HCT116 (cell line): ENCODE measurements at regions not wholly inside any gene's neighbourhood (a gene's known extent, or its start where the extent isn't known, plus 50 kb on each side); places are given as distances from the start of the nearest gene placed in this dataset.

Experiments used
- ATAC-seq: fragments of 200-7000 bp; cut with Tn5 transposase; 2 replicates; pipeline ENCODE4 v1.9.1; 2020; ENCODE audit warnings: mild to moderate bottlenecking, moderate library complexity
- BruUV-seq: library from RNA; stranded (reverse); fragments of 400-500 nt; replicated peaks from 2 replicates; lab custom pipeline; 2021; lab: Mats Ljungman, UMichigan
- CTCF ChIA-PET: fragments of 300-600 bp; sonication (Branson Sonifier 250); formaldehyde crosslinking; loops from one replicate; lab custom pipeline; 2021; ENCODE audit warnings: antibody characterized with exemption; lab: Charles Lee
- POLR2A ChIA-PET: fragments of 300-600, 350-600 bp; sonication (Branson Sonifier 250); formaldehyde crosslinking; loops from one replicate; lab custom pipeline; 2021; ENCODE audit warnings: antibody characterized with exemption; lab: Charles Lee
- RAD21 ChIA-PET, 2 experiments: fragments of 300-600 bp; sonication (Branson Sonifier 250); formaldehyde crosslinking; loops; one replicate each; lab custom pipeline; 2023; ENCODE audit warnings: low total read pairs in 2 of 2; ENCODE audit not compliant: uncharacterized antibody in 2 of 2, unreplicated experiment in 2 of 2, low non-redundant PET in 1 of 2; lab: Charles Lee
- DNase-seq: peaks from one replicate; pipeline ENCODE4 v3.0.0-alpha.2; 2010; ENCODE audit warnings: low read depth, low spot score
- H2AFZ ChIP-seq: fragments of 200-600 bp; shearing (Covaris generic), sonication (generic); 2 replicates; pipeline ENCODE4 v1.6.1; 2017; ENCODE audit warnings: low read depth, mixed run types, mixed read lengths, antibody characterized with exemption, low read length; ENCODE audit not compliant: poor library complexity, severe bottlenecking
- H3K27ac ChIP-seq: 2 replicates; pipeline ENCODE4 v1.5.1; 2012; ENCODE audit warnings: low read depth, low read length
- H3K27me3 ChIP-seq: fragments of 200-600 bp; sonication (generic); 2 replicates; pipeline ENCODE4 v1.6.1; 2016; ENCODE audit warnings: mixed run types, low read length, mixed read lengths; ENCODE audit not compliant: insufficient read depth
- H3K36me3 ChIP-seq, 2 experiments: fragments of 200-500 bp in 1 of 2; fragments of 200-600 bp in 1 of 2; sonication (Bioruptor generic) in 1 of 2; sonication (generic) in 1 of 2; 2 replicates each; pipeline versions ENCODE4 v1.5.1 to v1.6.1; 2014 to 2016; ENCODE audit warnings: low read length in 2 of 2, inconsistent platforms in 1 of 2, mixed read lengths in 1 of 2, mixed run types in 1 of 2; ENCODE audit not compliant: insufficient read depth in 2 of 2, control insufficient read depth in 1 of 2
- H3K4me1 ChIP-seq, 2 experiments: fragments of 200-600 bp in 1 of 2; sonication (generic) in 1 of 2; 2 replicates each; pipeline versions ENCODE4 v1.5.1 to v1.6.1; 2012 to 2017; ENCODE audit warnings: low read length in 2 of 2, inconsistent platforms in 1 of 2, mild to moderate bottlenecking in 1 of 2, mixed read lengths in 1 of 2, mixed run types in 1 of 2, moderate library complexity in 1 of 2; ENCODE audit not compliant: insufficient read depth in 2 of 2, control insufficient read depth in 1 of 2
- H3K4me2 ChIP-seq: fragments of 200-600 bp; sonication (generic); 2 replicates; pipeline ENCODE4 v1.6.1; 2017; ENCODE audit warnings: mixed run types, low read length, mixed read lengths
- H3K4me3 ChIP-seq, 2 experiments: fragments of 200-600 bp in 1 of 2; sonication (generic) in 1 of 2; replicated peaks in 1 of 2; 2 replicates each; pipeline ENCODE4 v1.5.1; 2011 to 2016; ENCODE audit warnings: low read length in 2 of 2, control low read depth in 1 of 2, low read depth in 1 of 2, mild to moderate bottlenecking in 1 of 2, mixed read lengths in 1 of 2, mixed run types in 1 of 2
- H3K79me2 ChIP-seq: fragments of 200-600 bp; sonication (generic); 2 replicates; pipeline ENCODE4 v1.6.1; 2017; ENCODE audit warnings: mild to moderate bottlenecking, mixed run types, low read length, moderate library complexity, mixed read lengths; ENCODE audit not compliant: insufficient read depth
- H3K9ac ChIP-seq: fragments of 200-600 bp; sonication (generic); 2 replicates; pipeline ENCODE4 v1.6.1; 2016; ENCODE audit warnings: low read length, mixed read lengths
- H3K9me2 ChIP-seq: fragments of 200-600 bp; sonication (generic), shearing (Covaris generic); 2 replicates; pipeline ENCODE4 v1.6.1; 2017; ENCODE audit warnings: mixed run types, mild to moderate bottlenecking, moderate library complexity; ENCODE audit not compliant: insufficient read depth
- H3K9me3 ChIP-seq, 2 experiments: fragments of 200-500 bp in 1 of 2; fragments of 200-600 bp in 1 of 2; sonication (Bioruptor generic) in 1 of 2; sonication (generic) in 1 of 2; 2 replicates each; pipeline ENCODE4 v1.6.1; 2014 to 2017; ENCODE audit warnings: low read length in 2 of 2, mixed read lengths in 2 of 2, inconsistent platforms in 1 of 2, low read depth in 1 of 2, mild to moderate bottlenecking in 1 of 2, mixed run types in 1 of 2, moderate library complexity in 1 of 2; ENCODE audit not compliant: control insufficient read depth in 1 of 2, insufficient read depth in 1 of 2
- H4K20me1 ChIP-seq: fragments of 200-600 bp; sonication (generic), shearing (Covaris generic); 2 replicates; pipeline ENCODE4 v1.6.1; 2017; ENCODE audit warnings: mixed run types, mild to moderate bottlenecking, moderate library complexity; ENCODE audit not compliant: insufficient read depth
- CBX3 ChIP-seq: IDR thresholded peaks from 2 replicates; pipeline ENCODE4 v1.6.1; 2012; ENCODE audit warnings: low read depth
- CEBPB ChIP-seq: IDR thresholded peaks from 2 replicates; pipeline ENCODE4 v1.6.1; 2012; ENCODE audit warnings: low read depth
- EGR1 ChIP-seq: IDR thresholded peaks from 2 replicates; pipeline ENCODE4 v1.6.1; 2012; ENCODE audit warnings: low read depth
- ELF1 ChIP-seq: IDR thresholded peaks from 2 replicates; pipeline ENCODE4 v1.6.1; 2012; ENCODE audit warnings: low read depth, borderline replicate concordance
- EZH2 ChIP-seq: fragments of 200-600 bp; sonication (generic); IDR thresholded peaks from 2 replicates; pipeline ENCODE4 v1.6.1; 2017; ENCODE audit warnings: antibody characterized with exemption, mixed run types
- EZH2phosphoT487 ChIP-seq: fragments of 200-600 bp; IDR thresholded peaks from 2 replicates; pipeline ENCODE4 v1.6.1; 2018; ENCODE audit warnings: antibody characterized with exemption, borderline replicate concordance
- FOSL1 ChIP-seq: IDR thresholded peaks from 2 replicates; pipeline ENCODE4 v1.6.1; 2012; ENCODE audit warnings: low read depth
- JUND ChIP-seq: IDR thresholded peaks from 2 replicates; pipeline ENCODE4 v1.6.1; 2012
- POLR2A ChIP-seq: IDR thresholded peaks from 2 replicates; pipeline ENCODE4 v1.7.0; 2011; ENCODE audit warnings: borderline replicate concordance; ENCODE audit not compliant: insufficient read depth, insufficient read length; ENCODE audit errors: extremely low read depth
- POLR2AphosphoS5 ChIP-seq: IDR thresholded peaks from 2 replicates; pipeline ENCODE4 v1.6.1; 2011; ENCODE audit warnings: mild to moderate bottlenecking, low read depth, low read length, moderate library complexity
- SIN3A ChIP-seq: IDR thresholded peaks from 2 replicates; pipeline ENCODE4 v1.6.1; 2012; ENCODE audit warnings: low read depth
- SP1 ChIP-seq: IDR thresholded peaks from 2 replicates; pipeline ENCODE4 v1.6.1; 2012; ENCODE audit warnings: low read depth
- SRF ChIP-seq: IDR thresholded peaks from 2 replicates; pipeline ENCODE4 v1.6.1; 2012; ENCODE audit warnings: low read depth
- TCF7L2 ChIP-seq: IDR thresholded peaks from 2 replicates; pipeline ENCODE4 v1.7.0; 2011; ENCODE audit warnings: borderline replicate concordance, inconsistent platforms; ENCODE audit not compliant: insufficient read depth, insufficient read length; ENCODE audit errors: extremely low read depth
- YY1 ChIP-seq: IDR thresholded peaks from 2 replicates; pipeline ENCODE4 v1.6.1; 2011; ENCODE audit warnings: low read length, low read depth, moderate library complexity, mild to moderate bottlenecking; ENCODE audit not compliant: insufficient replicate concordance; ENCODE audit errors: extremely low read depth
- ZNF274 ChIP-seq: fragments of 200-500 bp; sonication (Bioruptor generic); IDR thresholded peaks from 2 replicates; pipeline ENCODE4 v1.6.1; 2014; ENCODE audit warnings: mild to moderate bottlenecking, low read depth, low read length, inconsistent platforms
- intact Hi-C: fragments of 100-400 bp; cut with micrococcal nuclease; formaldehyde crosslinking; loops from 2 replicates; pipeline ENCODE4 v1.10.0; 2022
- TF ChIP-seq, protein P1 (sequence below), 3 experiments: fragments of 200-600 bp in 1 of 3; sonication (generic) in 1 of 3; IDR thresholded peaks in 2 of 3; conservative IDR thresholded peaks in 1 of 3; 2 replicates each; pipeline ENCODE4 v1.5.1; 2012 to 2017; ENCODE audit warnings: low read depth in 2 of 3, low read length in 2 of 3, antibody characterized with exemption in 1 of 3, borderline replicate concordance in 1 of 3, control low read depth in 1 of 3, mild to moderate bottlenecking in 1 of 3, mixed read lengths in 1 of 3, mixed run types in 1 of 3, moderate library complexity in 1 of 3; ENCODE audit not compliant: insufficient read depth in 1 of 3
- TF ChIP-seq, protein P2 (sequence below): IDR thresholded peaks from 2 replicates; pipeline ENCODE4 v1.6.1; 2012

- TF ChIP-seq SRF = no peak
- TF ChIP-seq JUND = no peak
- no peak for TF ChIP-seq FOSL1
- no peak for TF ChIP-seq SP1
- TF ChIP-seq SIN3A = no peak
- TF ChIP-seq POLR2A = no peak
- TF ChIP-seq, protein P1, sequence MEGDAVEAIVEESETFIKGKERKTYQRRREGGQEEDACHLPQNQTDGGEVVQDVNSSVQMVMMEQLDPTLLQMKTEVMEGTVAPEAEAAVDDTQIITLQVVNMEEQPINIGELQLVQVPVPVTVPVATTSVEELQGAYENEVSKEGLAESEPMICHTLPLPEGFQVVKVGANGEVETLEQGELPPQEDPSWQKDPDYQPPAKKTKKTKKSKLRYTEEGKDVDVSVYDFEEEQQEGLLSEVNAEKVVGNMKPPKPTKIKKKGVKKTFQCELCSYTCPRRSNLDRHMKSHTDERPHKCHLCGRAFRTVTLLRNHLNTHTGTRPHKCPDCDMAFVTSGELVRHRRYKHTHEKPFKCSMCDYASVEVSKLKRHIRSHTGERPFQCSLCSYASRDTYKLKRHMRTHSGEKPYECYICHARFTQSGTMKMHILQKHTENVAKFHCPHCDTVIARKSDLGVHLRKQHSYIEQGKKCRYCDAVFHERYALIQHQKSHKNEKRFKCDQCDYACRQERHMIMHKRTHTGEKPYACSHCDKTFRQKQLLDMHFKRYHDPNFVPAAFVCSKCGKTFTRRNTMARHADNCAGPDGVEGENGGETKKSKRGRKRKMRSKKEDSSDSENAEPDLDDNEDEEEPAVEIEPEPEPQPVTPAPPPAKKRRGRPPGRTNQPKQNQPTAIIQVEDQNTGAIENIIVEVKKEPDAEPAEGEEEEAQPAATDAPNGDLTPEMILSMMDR (IDR thresholded peaks at IDR 0.05 in 2 of 3, conservative IDR thresholded peaks at IDR 0.05 in 1 of 3; ENCODE audit: borderline replicate concordance in 1 of 3, insufficient read depth in 1 of 3, low read depth in 2 of 3, low read length in 2 of 3) = no peak
Observed at GRCh38 chr5:24397601-24398000, 247.2 kb downstream of the CDH10 start (continued).

DNA sequence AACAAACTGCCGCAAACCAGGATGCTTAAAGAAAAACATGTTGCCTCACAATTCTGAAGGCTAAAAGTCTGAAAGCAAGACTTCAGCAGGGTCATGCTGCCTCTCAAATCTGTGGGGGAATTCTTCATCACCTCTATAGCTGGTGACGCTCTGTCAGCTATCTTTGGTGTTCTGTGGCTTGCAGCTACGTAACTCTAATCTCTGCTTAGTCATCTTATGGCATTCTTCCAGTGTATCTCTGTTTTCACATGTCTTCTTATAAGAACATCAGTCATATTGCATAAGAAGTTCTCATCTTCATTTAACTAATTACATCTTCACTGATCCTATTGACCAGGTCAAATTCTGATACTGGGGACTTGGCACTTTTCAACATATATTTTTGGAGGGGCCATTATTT lies 243.0 kb downstream of the CDH10 start:
- BruUV-seq = no TSS peak
- intact Hi-C loops = no loop called here
- H3K27me3 ChIP-seq = no peaks in the 10 kb centered on the region
- H3K4me2 ChIP-seq = no peak overlapping the region
- TF ChIP-seq CEBPB = no peak
- TF ChIP-seq YY1 = no peak
- TF ChIP-seq ELF1 = no peak
- TF ChIP-seq EZH2 = no peak
- no peak for TF ChIP-seq SRF
- TF ChIP-seq EZH2phosphoT487 = no peak
- TF ChIP-seq JUND = no peak
- no peak for TF ChIP-seq ZNF274
- TF ChIP-seq CBX3 = no peak
- TF ChIP-seq EGR1 = no peak
- TF ChIP-seq TCF7L2 = no peak
- no peak for TF ChIP-seq POLR2AphosphoS5
- no peak for TF ChIP-seq SP1
- TF ChIP-seq, protein P2, sequence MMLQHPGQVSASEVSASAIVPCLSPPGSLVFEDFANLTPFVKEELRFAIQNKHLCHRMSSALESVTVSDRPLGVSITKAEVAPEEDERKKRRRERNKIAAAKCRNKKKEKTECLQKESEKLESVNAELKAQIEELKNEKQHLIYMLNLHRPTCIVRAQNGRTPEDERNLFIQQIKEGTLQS = no peak
- H3K9me2 ChIP-seq = no peaks in the 10 kb centered on the region
- no peaks in the 10 kb centered on the region for H4K20me1 ChIP-seq
- no peak overlapping the region for H3K9ac ChIP-seq
- RAD21 ChIA-PET = no interaction called here
- no peaks in the 10 kb centered on the region for H3K79me2 ChIP-seq
- no peak overlapping the region for H3K27ac ChIP-seq
- ATAC-seq = no peak
- POLR2A ChIA-PET = no interaction called here
- peaks cover 10 to 12% of the 10 kb centered on the region in 2 experiments; a peak in 3 of 4 replicates for H3K9me3 ChIP-seq
- H3K4me3 ChIP-seq = no peak overlapping the region
- H2AFZ ChIP-seq = no peak overlapping the region
- H3K36me3 ChIP-seq = no peaks in the 10 kb centered on the region
- no peaks in the 10 kb centered on the region for H3K4me1 ChIP-seq
- CTCF ChIA-PET = no interaction called here
- no peak for DNase-seq
